NT2/D1 (cell line): ENCODE measurements at regions not wholly inside any gene's neighbourhood (a gene's known extent, or its start where the extent isn't known, plus 50 kb on each side); places are given as distances from the start of the nearest gene placed in this dataset.

Experiments used
- SUZ12 ChIP-seq: IDR thresholded peaks from 2 replicates; pipeline ENCODE4 v1.6.1; 2011; ENCODE audit not compliant: insufficient read length, insufficient read depth; ENCODE audit errors: extremely low read depth
- YY1 ChIP-seq: IDR thresholded peaks from 2 replicates; pipeline ENCODE4 v1.6.1; 2011; ENCODE audit not compliant: insufficient read length, insufficient read depth
- ZNF274 ChIP-seq: IDR thresholded peaks from 2 replicates; pipeline ENCODE4 v1.6.1; 2011; ENCODE audit warnings: mild to moderate bottlenecking, low read depth, low read length

DNA sequence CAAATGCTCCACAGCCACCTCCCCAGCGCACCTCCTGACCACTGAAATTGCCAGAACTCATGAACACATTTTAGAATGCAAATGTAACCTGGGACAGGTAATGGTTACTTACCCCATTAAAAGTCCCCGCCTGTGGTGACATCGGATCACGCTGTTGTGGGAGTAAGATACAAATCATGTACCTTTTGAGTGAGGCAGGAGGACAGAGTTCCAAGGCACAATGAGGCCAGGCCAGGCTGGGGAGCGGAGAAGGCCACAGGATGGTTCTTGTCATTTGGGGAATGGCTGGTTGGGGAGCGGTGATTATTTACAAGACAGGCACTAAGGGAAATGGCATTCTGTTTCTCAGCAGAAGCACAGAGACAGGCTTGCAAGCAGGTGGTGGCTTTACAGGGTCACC is 490.0 kb downstream of the EDEM1 start:
- TF ChIP-seq ZNF274 (no peak), YY1 (no peak), SUZ12 (no peak)
